ENCODE measurements at regions not wholly inside any gene's neighbourhood (a gene's known extent, or its start where the extent isn't known, plus 50 kb on each side); places are given as distances from the start of the nearest gene placed in this dataset.
"Not testable (repeated sequence)": the region's sequence is repeated elsewhere in the genome, so short reads cannot be mapped to it uniquely, and the experiment has no call there.

- no peak for DNase-seq
Measured at GRCh38 chr7:87007038-87007437, 52.4 kb downstream of the ELAPOR2 start.

GRCh38 chr7:87004956-87005355 lies 54.5 kb downstream of the ELAPOR2 start:
- DNase-seq: no peak

GRCh38 chr7:87003872-87004798 lies 55.3 kb downstream of the ELAPOR2 start:
- no peak for DNase-seq

- DNase-seq: no peak
Measured at GRCh38 chr7:87001214-87001613, 58.2 kb downstream of the ELAPOR2 start.

DNA sequence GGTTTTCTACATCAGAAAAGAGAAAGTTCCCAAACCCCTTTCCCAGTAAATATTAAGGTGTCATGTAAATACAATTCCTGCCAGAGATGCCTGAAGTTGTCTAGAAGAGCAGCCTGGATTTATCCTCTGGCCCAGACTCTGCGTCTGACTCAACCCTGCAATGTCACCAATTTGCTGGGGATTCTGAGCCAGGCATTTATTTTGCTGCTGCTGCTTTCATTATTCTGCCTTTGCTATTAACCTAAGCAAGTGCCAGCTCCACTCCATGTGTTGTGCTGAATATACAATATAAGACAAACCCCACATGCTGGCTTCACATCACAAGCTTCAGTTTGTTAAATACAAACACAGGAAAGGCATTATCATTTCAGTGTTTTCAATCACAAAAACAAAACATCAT lies 59.1 kb downstream of the ELAPOR2 start:
- DNase-seq: no peak

DNA sequence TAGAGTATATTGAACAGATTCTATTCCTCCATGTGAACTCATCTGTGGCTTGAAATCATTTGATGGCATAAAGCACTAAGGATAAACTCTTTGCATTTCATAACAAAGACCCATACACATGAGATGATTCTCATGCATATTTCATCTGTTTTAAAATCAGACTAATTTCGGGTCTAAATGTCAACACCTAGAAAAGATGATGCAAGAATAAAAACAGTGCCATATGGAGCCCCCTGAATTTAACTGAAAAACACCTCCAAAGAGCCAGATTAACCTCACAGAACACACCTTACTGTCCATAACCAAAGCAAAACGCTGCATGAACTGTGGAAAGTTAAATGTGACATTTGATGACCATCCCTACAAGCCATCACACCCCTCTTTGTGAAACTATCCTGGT lies 59.7 kb downstream of the ELAPOR2 start:
- DNase-seq: no peak

GRCh38 chr7:86995814-86996213 lies 63.6 kb downstream of the ELAPOR2 start:
- no peak for DNase-seq

DNA sequence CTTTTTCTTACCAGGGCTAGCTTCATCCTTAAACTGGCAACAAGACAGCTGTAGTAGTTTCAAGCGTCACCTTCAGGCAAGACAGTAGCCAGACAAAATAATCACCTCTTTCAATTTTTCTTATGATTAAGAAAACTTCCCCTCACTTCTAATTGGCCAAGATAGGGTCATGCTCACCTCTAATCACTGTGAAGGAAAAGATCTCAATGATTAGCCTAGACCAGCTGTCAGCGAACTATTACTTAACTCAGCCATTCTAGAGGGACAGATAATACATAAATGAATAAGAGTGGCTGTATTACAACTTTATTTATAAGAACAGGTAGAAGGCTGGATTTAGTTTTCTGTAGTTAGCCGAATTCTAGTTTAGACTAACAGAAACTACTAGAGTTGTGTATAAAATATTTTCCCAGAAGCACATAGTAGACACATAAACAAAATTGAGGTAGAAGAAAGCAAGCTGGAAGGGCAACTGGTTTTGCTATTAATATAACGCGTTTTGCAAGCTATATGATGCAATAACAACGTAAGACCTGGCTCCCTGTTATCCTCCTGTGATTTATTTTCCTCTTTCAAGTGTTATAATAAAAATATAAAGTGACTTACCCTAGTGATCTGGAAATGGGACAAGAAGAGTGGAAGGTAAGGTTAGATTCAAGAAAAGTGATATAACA lies 64.3 kb downstream of the ELAPOR2 start:
- no peak for DNase-seq

- DNase-seq: no peak
Measured at GRCh38 chr7:86991771-86992191, 67.7 kb downstream of the ELAPOR2 start.

GRCh38 chr7:86991093-86991769 lies 68.2 kb downstream of the ELAPOR2 start:
- no peak for DNase-seq

GRCh38 chr7:86989407-86989806 lies 70.0 kb downstream of the ELAPOR2 start:
- no peak for DNase-seq

- DNase-seq: not testable (repeated sequence)
Measured at GRCh38 chr7:86987834-86988233, 71.6 kb downstream of the ELAPOR2 start.

GRCh38 chr7:86987358-86987757 lies 72.1 kb downstream of the ELAPOR2 start:
- not testable (repeated sequence) for DNase-seq

DNA sequence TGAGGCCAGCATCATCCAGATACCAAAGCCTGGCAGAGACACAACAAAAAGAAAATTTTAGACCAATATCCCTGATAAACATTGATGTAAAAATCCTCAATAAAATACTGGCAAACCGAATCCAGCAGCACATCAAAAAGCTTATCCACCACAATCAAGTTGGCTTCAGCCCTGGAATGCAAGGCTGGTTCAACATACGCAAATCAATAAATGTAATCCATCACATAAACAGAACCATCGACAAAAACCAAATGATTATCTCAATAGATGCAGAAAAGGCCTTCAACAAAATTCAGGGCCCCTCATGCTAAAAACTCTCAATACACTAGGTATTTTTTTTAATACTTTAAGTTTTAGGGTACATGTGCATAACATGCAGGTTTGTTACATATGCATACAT lies 74.1 kb downstream of the ELAPOR2 start:
- not testable (repeated sequence) for DNase-seq

GRCh38 chr7:86983654-86984053 lies 75.8 kb downstream of the ELAPOR2 start:
- DNase-seq: not testable (repeated sequence)

GRCh38 chr7:86981937-86982336 lies 77.5 kb downstream of the ELAPOR2 start:
- DNase-seq: not testable (repeated sequence)

- no peak for DNase-seq
Measured at GRCh38 chr7:86981127-86981526, 78.3 kb downstream of the ELAPOR2 start.

- DNase-seq: no peak
Measured at GRCh38 chr7:86980223-86980622, 79.2 kb downstream of the ELAPOR2 start.

- peak; percentile 21 for DNase-seq
Measured at GRCh38 chr7:86978808-86979506, 80.5 kb downstream of the ELAPOR2 start.

DNA sequence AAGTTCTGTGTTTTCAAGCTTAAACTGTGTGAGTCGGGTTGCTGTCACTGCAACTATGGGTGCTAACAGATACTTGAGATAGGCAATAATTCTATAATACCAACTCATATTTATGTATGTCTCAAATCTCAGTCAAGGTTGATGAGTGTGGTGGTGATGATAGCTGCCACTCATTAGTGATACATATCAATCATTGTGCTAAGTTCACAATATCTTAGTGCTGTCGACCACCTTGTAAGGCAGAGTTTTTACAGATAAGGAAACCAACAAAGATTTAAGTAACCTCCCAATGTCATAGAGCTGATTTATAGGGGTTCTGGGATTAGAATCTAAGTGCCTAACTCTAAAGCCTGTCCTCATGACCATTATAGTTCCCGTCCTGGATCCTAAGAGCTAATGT lies 82.5 kb downstream of the ELAPOR2 start:
- no peak for DNase-seq

DNA sequence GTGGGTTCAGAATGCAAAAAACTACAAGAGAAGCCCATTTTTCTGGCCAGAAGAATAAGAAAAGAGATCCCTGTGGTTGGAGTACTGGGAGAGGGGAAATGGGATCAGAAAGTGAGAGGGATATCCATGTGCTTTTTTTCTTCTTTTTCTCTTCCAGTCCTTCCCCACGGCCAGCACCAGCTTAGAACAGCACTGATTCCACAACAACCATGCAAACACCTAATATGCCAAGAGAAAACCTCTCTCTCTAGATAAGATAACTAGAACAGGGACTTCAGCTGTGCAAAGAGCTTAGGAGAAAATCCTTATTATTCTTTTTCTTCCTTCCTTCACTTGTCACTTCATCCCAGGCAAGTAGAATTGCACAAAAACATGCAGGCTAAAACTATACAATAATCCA lies 83.5 kb downstream of the ELAPOR2 start:
- no peak for DNase-seq

GRCh38 chr7:86975449-86975848 lies 84.0 kb downstream of the ELAPOR2 start:
- no peak for DNase-seq

GRCh38 chr7:86972072-86972471 lies 87.4 kb downstream of the ELAPOR2 start:
- no peak for DNase-seq

All from CD4-positive, alpha-beta T cell treated with Interleukin-15 for 1 hour (primary cell).